OCI-LY7 (cell line): ENCODE measurements at regions not wholly inside any gene's neighbourhood (a gene's known extent, or its start where the extent isn't known, plus 50 kb on each side); places are given as distances from the start of the nearest gene placed in this dataset.

Source experiments
- CTCF ChIP-seq: fragments of 200-600 bp; sonication (generic); conservative IDR thresholded peaks from 2 replicates; pipeline ENCODE4 v1.5.1; 2014; ENCODE audit warnings: mild to moderate bottlenecking, antibody characterized with exemption, low read length, moderate library complexity, mixed read lengths
- EZH2phosphoT487 ChIP-seq: fragments of 200-600 bp; sonication (generic); IDR thresholded peaks from 2 replicates; pipeline ENCODE4 v1.6.1; 2018; ENCODE audit warnings: low read depth, borderline replicate concordance, mild to moderate bottlenecking, mixed run types, antibody characterized with exemption, low read length, moderate library complexity, mixed read lengths

GRCh38 chr2:162972383-162972782 lies 133.8 kb upstream of the KCNH7 start:
- TF ChIP-seq CTCF (no peak), EZH2phosphoT487 (no peak)
